ENCODE measurements at regions not wholly inside any gene's neighbourhood (a gene's known extent, or its start where the extent isn't known, plus 50 kb on each side); places are given as distances from the start of the nearest gene placed in this dataset.

- TF ChIP-seq CTCF (IDR thresholded peaks at IDR 0.05): no peak
- no peak for TF ChIP-seq POLR2A (IDR thresholded peaks at IDR 0.05)
Measured at GRCh38 chrX:11040405-11040804, 70.7 kb upstream of the HCCS start.
